Anterior cingulate cortex (tissue), 58 donors: ENCODE measurements at regions not wholly inside any gene's neighbourhood (a gene's known extent, or its start where the extent isn't known, plus 50 kb on each side); places are given as distances from the start of the nearest gene placed in this dataset.

ENCODE experiments used
- DNase-seq, 58 donors: peaks; one replicate each; lab custom pipeline; 2025; lab: John Stamatoyannopoulos, UW

- no peak for DNase-seq
These were observed 225.3 kb downstream of the MC4R start for GRCh38 chr18:60147323-60147722.

DNA sequence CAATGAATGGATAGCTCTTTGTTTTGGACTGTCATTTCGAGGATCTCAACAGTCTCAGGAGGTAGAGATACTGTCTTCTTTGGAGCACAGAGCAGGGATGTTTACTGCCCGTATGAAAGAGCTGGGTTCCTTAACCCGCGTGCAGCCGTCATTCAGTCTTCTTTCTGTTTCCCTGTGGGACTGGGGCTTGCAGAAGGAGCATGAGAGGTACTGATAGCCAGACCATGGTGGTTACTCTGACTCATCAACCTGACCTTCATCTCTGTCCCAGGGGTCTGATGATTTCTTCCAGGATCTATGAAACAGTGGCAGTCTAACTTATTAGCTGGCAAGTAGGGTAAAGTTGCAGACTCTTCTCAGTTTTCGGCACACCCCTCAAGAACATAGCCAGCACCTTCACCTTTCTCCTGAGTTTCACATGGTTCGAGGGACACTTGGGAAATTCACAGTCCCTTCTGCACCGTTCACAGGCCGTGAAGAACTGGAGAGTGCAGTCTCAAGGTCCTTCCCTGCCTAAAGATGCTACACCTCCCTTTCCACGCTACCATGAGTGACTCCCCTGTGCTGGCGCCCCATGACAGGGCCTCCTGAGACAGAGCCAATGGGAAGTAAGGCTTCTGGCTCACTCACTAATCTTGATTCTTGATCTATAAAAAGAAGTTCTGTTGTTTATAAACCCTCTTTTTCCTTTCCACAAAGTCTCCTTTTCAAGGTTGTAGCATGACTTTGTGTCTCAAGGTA is 226.2 kb downstream of the MC4R start:
- no peak for DNase-seq

DNA sequence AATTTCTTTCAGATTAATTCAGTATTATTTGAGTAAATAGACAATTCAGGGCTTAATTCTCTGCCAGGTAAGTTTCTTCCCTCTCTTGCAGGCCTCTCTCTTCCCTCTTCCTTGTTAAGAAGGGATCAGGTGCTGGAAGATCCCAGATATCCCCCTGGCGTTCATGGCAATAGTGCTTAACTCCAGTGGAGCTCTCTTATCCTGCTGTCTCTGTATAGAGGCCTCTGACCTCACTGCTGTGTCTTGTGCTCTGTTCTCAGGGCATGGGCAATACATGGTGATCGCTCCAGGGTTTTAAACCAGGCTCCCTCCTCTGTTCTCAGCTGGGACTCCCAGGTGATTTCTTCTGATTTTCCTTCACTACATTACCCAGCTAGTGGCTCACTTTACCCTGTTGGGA is 226.8 kb downstream of the MC4R start:
- no peak for DNase-seq

DNA sequence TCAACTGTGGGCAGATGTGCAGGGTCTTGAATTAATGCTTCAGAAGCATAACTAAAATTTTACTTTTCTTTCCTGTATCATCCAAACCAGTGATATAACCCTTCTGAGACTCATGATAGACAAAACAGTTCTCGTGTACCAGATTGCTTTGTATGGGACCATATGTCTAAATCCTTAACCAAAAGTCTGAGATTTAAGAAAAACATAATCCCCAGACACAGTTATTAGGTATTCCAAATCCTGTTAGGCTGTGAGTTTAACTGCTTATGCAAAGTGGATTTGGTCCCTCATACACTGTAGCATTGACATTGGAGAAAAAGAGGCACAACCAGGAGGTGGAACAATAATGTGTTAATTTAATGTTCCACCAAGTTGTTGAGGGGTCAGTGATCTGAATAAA is 235.0 kb downstream of the PMAIP1 start:
- no peak for DNase-seq

- no peak for DNase-seq
These were observed 230.5 kb downstream of the PMAIP1 start for GRCh38 chr18:60130284-60130683.

- peak in 16 of 58 donors; percentile 1 to 71 (median 20) for DNase-seq
These were observed 223.2 kb downstream of the PMAIP1 start for GRCh38 chr18:60123031-60123430.

DNA sequence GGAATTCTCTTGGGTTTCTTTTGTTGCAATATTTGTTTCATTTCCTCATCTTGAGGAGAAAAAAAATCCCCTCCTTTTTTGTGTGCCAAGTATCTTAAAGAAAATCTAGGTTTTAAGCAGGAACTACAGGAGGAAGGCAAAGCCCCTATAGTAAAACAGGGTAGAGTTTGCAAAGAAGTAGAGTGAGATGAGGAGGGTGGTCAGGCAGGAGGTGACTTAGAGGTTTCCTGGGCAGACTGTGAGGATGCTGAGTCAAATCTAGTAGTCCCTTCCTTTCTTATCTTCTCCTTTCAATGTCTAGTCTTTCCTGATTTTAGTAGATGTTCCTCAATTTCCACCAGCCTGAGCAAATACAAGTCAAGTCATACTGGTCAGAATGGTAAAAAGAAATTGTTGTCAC is 222.5 kb downstream of the PMAIP1 start:
- no peak for DNase-seq

DNA sequence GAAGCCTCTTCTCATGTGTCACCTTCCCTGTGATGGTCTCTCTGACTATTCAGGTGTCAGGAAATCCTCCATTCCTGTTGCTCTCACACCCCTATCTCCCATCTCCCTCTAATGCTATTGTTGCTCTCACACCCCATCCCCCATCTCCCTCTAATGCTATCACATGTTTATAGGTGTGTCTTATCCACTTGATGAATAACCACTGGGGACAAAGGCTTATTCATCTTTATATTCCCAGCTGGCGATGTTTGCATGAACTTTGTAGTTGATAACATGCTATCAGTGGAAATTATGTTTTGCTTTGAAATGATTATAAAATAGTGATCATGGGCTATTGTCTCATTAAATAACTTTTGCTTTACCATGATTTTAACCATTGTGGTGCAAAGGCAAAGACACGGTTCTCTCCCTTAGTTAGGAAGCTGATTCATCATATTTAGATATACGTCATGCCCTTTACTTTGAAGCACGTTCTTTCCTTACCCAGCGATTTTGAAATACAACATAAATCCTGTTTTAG is 220.5 kb downstream of the PMAIP1 start:
- DNase-seq: no peak

DNA sequence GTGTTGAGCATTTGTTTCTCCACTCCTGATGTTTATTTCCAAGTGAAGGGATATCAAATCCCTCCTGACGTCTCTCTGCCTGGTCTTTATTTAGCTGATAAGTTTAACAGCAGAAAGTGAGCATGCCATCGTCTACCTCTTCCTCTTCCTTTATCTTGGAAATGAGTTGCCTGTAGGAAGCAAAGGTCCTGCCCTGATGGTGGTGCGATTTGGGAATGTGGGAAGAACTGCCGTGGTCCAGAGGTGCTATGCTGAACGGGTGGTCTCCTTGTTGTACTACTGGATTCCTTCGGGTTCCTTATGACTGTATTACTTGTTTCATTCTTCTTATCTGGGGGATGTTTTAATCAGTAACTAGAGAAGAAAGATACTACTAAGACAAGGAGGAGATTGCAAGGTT is 217.5 kb downstream of the PMAIP1 start:
- DNase-seq: no peak

DNA sequence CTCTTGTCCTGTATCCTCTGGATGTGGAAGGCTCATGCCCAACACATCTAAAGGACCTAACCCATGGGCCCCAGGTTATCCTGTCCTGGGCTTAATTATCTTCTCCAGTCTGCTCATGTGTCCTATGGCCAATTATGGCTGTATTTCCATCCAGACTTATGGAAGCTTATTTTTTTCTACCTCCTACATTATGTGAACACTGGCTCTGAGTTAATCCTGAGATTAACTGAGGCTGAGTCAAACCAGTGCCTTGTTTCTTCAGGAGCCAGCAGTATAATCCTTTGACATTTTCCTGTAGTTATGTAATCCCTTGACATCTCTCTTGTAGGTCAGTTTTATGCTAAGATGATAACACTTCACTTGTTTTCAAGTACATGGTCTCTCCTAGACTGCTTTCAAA is 213.6 kb downstream of the PMAIP1 start:
- no peak for DNase-seq

DNA sequence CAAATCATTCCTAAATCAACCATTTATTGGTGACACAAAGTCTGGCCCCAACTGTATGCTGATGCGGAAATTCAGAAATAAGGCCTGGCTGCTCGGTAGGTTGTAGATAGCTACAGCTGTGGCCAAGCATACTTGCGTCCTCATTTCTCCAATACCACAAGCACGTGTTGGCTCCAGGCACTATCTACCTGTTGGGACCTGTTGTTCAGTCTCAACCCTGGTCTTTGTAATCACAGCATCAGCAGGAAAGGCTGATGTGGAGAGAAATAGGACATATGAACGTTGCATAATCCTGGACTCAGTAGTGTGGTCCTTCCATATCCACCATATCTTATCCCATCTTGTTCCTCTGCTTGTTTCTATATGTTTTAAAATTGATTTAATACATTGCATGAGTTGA is 212.6 kb downstream of the PMAIP1 start:
- no peak for DNase-seq

- DNase-seq: no peak
These were observed 211.7 kb downstream of the PMAIP1 start for GRCh38 chr18:60111525-60111924.

DNA sequence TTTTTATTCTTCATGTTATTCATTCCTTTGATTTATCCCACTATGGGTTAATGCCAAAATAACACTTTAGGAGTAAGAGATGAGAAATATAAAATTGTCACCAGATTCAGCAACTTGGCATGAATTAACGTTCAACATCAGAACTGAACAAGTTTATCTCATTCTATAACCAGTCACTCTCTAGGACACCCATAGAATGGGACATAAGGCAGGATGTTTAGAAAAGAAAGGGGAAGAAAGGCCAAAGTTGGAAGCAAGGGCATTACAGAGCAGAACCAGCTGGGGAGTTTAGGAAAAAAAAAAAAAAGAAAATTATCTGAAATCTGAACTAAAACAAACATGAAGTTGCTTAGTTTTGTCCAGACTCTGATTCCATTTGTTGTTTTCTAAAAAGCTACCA is 211.0 kb downstream of the PMAIP1 start:
- DNase-seq: no peak

- no peak for DNase-seq
These were observed 201.0 kb downstream of the PMAIP1 start for GRCh38 chr18:60100778-60101177.

DNA sequence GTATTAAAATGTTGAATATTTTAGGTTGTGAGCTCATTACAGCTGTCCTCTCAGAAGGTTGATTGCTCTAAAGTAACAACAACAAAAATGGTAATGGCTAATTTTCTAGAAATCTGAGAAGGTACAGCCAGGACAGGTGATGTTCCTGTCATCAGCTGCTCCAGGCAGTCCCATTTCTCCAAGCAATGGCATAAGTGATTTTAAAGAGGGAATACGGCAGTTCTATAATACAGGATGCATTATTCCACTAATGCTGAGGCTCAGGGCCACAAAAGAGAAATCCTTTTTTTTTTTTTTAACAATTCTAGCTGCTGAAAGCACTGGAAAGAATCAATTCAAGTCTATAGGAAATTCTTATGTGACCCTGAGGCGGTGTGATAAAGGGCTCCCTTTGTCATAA is 199.9 kb downstream of the PMAIP1 start:
- no peak for DNase-seq

DNA sequence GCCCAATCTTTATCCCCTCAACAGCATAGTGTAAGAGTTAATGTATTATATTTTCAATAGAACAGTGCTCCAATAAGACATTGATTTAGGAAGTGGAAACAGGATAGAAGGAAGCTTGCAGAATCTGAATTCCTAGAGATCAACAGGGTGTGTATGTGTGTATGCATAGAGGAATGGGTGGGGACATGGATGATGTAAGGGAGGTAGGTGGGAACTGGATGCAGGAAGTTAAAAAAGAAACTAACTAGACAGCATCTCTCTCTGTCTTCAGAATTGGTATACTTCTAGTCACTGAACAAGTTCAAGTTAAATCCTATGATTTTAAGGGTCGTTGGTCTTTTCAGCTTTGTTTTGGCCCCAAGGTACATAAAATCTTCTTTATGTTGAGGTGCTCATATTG is 196.6 kb downstream of the PMAIP1 start:
- no peak for DNase-seq

DNA sequence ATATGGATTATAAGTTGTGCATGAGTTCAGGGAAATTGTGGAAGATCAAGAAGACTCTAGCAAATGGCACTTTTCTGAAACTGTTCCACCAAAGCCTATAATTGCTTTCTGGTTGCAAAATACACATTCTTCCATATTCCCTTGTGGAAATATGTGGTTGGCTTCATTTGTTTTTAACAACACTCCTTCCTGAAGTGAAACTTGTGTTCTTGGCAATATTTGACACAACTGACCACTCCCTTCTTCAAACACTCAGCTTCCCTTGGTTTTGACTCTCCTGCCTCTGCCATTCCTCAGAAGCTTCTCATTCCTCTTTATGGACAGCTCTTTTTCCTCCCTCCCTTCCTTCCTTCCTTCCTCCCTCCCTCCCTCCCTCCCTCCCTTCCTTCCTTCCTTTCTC is 192.3 kb downstream of the PMAIP1 start:
- DNase-seq: no peak

DNA sequence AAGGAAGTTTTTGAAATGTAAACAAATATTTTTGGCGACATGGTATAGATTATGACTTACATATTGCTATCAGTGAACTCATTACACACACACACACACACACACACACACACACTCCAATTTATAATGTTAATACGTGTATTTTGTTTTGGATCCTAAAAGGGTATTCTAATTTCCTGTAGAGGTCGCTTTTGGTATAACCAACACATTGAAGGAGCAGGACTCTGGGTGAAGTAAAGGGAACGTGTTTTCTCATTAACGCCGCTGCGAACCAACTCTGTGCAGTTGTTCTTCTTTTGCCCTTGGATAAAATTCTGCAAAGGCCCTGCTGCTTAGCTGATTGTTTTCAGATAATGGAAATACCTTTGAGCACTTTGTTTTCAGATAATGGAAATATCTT is 190.4 kb downstream of the PMAIP1 start:
- DNase-seq: peak in 2 of 58 donors; percentile 0 to 5

GRCh38 chr18:60082790-60083189 is 183.0 kb downstream of the PMAIP1 start:
- no peak for DNase-seq

DNA sequence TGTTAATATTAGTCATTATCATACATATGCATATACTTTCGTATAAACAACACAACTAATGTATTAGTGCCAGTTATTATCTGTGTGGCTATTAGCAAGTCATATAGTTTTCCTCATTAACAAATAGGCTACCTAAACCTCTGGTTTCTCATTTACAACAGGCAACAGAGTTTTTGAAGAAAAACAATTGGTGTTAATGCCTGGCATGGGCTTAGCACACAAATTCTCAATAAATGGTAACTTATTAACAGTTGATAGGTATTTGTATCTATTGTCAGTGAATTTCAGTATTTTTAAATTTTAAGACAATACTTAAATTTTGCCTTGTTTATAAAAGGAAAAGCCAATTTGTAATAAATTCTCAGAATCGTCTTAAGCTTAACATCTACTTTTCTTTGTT is 182.5 kb downstream of the PMAIP1 start:
- no peak for DNase-seq

GRCh38 chr18:60075477-60075876 is 175.7 kb downstream of the PMAIP1 start:
- DNase-seq: no peak

DNA sequence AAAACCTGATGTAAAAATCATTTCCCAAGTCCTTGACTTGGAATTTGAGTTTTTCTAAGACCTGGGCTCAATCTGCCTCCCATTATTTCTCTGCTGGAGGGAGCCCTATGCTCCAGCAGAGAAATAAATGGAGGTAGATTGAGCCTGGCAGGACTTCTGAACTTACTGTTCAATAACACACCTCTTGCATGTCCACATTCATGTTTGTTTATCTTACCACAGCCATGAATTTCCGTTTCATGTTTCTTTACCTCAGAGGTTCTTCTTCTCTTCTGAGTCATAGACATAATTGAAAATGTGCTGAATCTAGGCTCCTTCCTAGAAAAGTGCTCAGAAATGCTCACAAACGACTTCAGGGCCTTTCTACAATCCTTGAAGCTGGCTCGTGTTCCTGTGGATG is 170.8 kb downstream of the PMAIP1 start:
- DNase-seq: no peak

DNA sequence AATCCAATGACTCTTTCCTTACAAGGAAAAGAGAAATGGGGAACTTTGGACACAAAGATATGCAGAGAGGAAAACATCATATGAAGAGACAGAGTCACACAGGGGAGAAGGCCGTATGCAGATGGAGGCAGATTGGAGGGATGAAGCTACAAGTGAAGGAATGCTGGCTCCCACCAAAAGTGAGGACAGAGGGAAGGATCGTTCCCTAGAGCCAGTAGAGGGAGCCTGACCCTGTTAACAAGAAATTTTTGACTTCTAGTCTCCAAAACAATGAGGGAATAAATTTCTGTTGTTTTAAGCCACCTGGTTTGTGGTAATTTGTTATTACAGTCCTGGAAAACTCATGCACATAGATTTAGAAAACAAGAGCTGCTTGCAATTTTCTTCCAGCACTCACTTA is 169.3 kb downstream of the PMAIP1 start:
- no peak for DNase-seq
